ENCODE measurements at regions not wholly inside any gene's neighbourhood (a gene's known extent, or its start where the extent isn't known, plus 50 kb on each side); places are given as distances from the start of the nearest gene placed in this dataset.
"Not testable (repeated sequence)": the region's sequence is repeated elsewhere in the genome, so short reads cannot be mapped to it uniquely, and the experiment has no call there.

DNA sequence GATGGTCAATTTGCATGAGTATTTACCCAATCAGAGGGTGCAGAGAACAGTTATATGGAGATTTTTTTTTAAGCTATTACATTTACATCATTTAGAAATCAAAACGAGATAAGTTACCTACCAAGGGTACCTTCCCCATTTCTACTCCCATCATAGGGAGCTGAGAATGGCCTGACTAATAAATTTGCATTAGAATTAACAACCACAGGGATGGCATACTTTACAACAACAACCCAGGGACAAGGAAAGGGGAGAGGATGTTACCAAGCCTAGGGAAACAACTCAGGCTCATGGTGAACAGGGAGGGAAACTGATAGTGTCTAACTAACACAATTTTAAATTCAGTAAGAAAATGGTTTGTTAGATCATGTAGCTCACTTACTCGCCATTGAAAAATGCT is 105.8 kb upstream of the ZNF658 start:
- H3K27ac ChIP-seq; DNase-seq; H3K27me3 ChIP-seq (replicated peaks); in situ Hi-C loops (cut with HindIII; ENCODE audit: low pct_ligation_motif_present, low sequenced_read_pairs); H3K36me3 ChIP-seq (replicated peaks); H3K4me3 ChIP-seq (ENCODE audit: low read depth, low read length): not testable (repeated sequence)

DNA sequence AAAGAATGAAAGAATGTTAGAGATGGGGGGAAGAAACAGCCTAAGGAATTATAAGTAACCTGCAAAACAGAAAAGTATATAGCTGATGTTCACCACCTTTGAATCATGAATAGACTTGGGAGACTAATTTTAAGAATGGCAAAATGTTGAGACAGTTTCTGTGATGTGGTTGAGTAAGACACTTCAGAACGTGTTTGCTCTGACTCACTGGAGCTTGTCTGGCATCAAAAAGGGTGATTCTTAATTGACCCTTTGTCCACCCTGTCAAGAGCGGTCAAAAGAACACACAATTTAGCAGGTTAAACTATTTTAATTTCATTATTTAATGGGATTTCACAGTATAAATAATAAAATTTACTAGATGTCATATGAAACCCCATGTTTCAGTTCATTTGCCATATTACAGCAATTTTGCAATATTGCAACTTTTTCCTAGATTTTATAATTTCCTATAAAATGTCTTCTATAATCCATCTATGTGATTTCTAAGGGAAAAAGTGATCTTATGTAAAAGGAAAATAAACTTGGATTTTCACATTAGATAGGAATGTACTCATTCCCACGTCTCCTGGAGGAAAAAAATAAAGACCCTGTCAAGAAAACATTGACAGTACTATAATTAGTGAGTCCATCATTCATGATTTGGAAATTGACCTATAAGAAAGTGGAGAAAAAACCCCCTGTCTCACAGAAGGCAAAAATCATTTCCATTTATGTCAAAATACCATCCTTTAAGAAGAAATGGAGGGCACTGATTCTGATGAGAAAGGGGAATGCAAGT is 104.6 kb upstream of the ZNF658 start:
- in situ Hi-C loops (cut with HindIII; ENCODE audit: low pct_ligation_motif_present, low sequenced_read_pairs); H3K27ac ChIP-seq; H3K36me3 ChIP-seq (replicated peaks); DNase-seq; H3K27me3 ChIP-seq (replicated peaks); H3K4me3 ChIP-seq (ENCODE audit: low read depth, low read length): not testable (repeated sequence)

DNA sequence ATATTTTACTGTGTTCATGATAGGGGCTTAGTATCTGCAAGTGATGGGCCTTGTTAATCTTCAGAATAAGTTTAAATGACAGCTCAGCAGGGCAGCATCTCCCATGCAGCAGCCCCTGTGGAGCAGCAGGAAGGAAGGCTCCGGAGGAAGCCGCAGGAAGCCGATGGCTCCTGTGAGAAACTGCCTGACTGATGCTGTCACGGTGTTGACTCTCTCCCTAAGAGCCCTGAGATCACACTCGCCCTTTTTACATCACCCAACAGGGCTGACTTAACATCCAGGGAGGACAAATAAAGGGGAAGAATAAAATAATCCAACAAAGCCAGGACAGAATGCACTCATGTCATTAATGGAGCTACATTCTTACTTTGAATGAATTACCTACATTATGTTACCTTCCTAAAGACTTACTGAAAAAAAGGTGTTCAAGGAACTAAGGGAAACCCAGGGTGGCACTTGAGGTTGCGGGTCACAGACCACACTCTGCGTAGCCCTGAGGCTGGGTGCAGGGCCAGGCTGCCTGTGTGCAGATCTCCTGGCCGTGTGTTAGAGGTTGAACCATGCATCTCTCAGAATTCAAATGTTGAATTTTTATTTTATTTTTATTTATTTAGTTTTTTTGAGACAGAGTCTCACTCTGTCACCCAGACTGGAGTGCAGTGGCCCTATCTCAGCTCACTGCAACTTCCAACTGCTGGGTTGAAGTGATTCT is 102.5 kb upstream of the ZNF658 start:
- H3K4me3 ChIP-seq (ENCODE audit: low read depth, low read length); H3K36me3 ChIP-seq (replicated peaks); in situ Hi-C loops (cut with HindIII; ENCODE audit: low pct_ligation_motif_present, low sequenced_read_pairs); H3K27me3 ChIP-seq (replicated peaks): not testable (repeated sequence)
- peak overlapping the region; percentile 64 for H3K27ac ChIP-seq
- peak; percentile 84 for DNase-seq

DNA sequence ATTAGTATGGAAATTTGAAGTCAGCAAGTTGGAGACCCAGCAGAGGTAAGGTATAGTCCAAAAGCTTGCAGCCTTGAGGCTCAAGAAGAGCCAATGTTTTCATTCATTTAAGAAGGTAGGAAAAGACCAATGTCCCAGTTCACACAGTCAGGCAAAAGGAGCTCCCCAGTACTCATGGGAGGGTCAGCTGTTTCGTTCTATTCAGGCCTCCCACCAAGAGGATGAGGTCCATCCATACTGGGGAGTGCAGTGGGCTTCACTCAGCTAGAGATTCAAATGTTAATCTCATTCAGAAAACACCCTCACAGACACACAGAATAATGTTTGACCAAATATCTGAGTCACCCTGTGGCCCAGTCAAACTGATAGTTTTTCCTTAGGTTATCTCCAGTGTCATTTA is 96.9 kb upstream of the ZNF658 start:
- H3K27ac ChIP-seq; H3K27me3 ChIP-seq (replicated peaks); in situ Hi-C loops (cut with HindIII; ENCODE audit: low pct_ligation_motif_present, low sequenced_read_pairs); H3K36me3 ChIP-seq (replicated peaks); H3K4me3 ChIP-seq (ENCODE audit: low read depth, low read length); DNase-seq: not testable (repeated sequence)

DNA sequence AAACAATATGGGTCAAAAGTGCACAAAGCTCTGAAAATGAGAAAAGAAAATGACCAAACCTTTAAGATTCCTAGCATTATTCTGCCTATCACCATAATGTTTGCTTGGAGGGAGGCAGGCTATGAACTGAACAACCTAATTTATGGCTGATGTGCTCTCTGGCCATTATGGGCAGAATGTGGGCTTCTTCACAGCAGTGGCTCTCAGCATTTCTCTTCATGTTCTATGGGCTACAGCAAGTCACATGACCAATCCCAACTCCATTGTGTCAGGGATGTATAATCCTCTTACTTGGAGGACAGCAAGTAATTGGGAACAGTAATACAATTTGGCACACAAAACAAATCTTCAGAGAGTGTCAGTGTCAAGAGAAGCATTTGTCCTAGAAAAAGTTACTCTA is 90.3 kb upstream of the ZNF658 start:
- H3K36me3 ChIP-seq (replicated peaks); H3K27ac ChIP-seq; in situ Hi-C loops (cut with HindIII; ENCODE audit: low pct_ligation_motif_present, low sequenced_read_pairs); H3K27me3 ChIP-seq (replicated peaks); DNase-seq; H3K4me3 ChIP-seq (ENCODE audit: low read depth, low read length): not testable (repeated sequence)

DNA sequence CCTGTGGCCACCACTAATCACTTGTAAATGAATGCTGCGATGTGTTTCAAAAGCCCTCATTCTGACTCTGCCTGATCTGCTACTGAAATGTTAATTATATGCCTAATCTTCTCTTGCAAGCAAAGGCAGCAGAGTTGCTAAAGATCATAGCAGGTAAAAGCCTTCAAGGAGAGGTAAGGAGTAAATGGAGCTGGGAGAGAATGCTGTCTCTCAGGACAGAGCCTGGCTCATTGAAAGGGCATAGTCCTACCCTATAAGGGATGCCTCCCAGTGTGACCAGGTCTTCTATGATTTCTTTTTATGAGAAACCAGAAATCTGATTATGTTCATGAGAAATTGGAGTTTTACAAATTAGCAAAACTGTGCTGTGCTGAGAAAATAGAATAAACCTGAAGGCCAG is 88.2 kb upstream of the ZNF658 start:
- in situ Hi-C loops (cut with HindIII; ENCODE audit: low pct_ligation_motif_present, low sequenced_read_pairs) = not testable (repeated sequence)

DNA sequence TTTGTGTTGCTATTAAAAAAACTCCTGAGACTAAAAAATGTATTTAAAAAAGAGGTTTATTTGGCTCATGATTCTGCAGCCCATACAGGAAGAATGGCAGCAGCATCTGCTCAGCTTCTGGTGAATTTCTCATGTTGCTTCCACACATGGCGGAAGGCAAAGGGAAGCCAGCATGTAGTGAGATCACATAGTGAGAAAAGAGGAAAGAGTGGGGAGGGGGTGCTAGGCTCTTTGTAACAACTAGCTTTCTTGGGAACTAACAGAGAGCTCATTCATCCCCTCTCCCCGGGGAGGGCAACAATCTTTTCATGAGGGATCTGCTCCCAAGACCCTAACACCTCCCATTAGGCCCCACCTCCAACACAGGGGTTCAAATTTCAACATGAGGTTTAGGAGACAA is 87.6 kb upstream of the ZNF658 start:
- DNase-seq; in situ Hi-C loops (cut with HindIII; ENCODE audit: low pct_ligation_motif_present, low sequenced_read_pairs); H3K36me3 ChIP-seq (replicated peaks); H3K27me3 ChIP-seq (replicated peaks); H3K27ac ChIP-seq; H3K4me3 ChIP-seq (ENCODE audit: low read depth, low read length): not testable (repeated sequence)

More for the DNA sequence above, 88.2 kb upstream of the ZNF658 start:
- H3K36me3 ChIP-seq (replicated peaks); H3K4me3 ChIP-seq (ENCODE audit: low read depth, low read length); H3K27me3 ChIP-seq (replicated peaks); DNase-seq; H3K27ac ChIP-seq: not testable (repeated sequence)

DNA sequence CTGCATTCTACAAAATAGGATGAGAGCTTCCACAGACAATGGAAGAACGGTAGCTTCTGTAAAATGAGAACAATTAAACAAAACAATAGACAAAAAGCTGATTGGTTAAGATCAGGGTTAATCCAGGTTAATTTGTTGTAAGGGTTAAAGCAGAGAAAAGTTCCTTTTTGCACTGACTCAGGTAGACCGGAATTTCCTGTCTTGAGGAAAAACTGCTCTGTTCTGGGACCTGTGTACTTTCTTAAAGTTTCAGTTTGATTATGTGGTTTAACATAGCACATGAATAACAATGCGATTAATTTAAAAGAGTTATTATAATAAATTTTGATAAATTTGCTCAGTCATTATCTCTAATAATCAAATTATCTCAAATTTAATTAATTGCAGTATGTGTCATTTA is 86.5 kb upstream of the ZNF658 start:
- H3K27ac ChIP-seq; H3K27me3 ChIP-seq (replicated peaks); H3K36me3 ChIP-seq (replicated peaks); DNase-seq; H3K4me3 ChIP-seq (ENCODE audit: low read depth, low read length); in situ Hi-C loops (cut with HindIII; ENCODE audit: low pct_ligation_motif_present, low sequenced_read_pairs): not testable (repeated sequence)

DNA sequence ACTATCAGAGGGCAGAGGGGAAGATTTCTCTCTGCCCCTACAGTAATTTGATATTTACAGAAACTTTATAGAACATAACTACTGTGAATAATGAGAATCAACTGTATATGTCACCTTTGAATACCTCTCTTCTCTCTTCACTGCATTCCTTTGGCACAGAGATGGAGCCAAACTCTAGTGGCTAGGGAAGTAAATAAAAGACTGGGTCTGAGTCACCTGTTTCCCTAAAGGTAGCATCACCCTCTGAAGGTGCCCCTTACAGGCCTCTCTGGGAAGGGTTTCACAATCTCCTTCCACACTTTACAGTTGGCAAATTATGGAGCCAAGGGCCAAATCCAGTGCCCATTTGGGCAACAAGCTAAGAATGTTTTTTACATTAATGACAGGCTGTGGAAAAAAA is 81.0 kb upstream of the ZNF658 start:
- H3K4me3 ChIP-seq (ENCODE audit: low read depth, low read length); H3K27me3 ChIP-seq (replicated peaks); in situ Hi-C loops (cut with HindIII; ENCODE audit: low pct_ligation_motif_present, low sequenced_read_pairs); H3K36me3 ChIP-seq (replicated peaks); DNase-seq; H3K27ac ChIP-seq: not testable (repeated sequence)

DNA sequence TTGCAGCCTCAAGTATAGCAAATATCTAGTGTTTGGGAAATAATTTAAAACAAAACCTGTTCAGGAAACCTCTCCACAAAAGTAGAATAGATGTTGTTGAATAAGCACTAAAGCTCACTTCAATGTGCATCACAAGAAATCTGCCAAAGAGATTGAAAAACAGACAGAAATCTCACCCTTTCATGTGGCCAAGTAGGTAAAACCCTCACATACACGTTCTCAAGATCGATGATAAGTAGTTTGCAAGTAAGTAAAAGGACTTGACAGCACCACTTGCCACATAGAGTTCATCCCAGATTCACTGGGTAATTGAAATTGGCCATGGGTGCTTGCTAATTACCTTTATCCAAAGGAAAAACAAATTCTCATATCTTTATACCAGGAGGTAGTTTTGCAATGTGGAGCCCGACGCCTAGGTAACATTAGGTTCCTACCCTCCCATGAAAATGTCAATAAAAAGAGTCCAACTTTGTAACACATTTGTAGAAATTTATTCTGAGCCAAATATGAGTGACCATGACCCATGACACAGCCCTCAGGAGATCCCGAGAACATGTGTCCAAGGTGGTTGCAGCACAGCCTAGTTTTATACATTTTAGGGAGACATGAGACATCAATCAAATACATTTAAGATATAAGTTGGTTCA is 80.4 kb upstream of the ZNF658 start:
- H3K4me3 ChIP-seq (ENCODE audit: low read depth, low read length); in situ Hi-C loops (cut with HindIII; ENCODE audit: low pct_ligation_motif_present, low sequenced_read_pairs); H3K27ac ChIP-seq: not testable (repeated sequence)

DNA sequence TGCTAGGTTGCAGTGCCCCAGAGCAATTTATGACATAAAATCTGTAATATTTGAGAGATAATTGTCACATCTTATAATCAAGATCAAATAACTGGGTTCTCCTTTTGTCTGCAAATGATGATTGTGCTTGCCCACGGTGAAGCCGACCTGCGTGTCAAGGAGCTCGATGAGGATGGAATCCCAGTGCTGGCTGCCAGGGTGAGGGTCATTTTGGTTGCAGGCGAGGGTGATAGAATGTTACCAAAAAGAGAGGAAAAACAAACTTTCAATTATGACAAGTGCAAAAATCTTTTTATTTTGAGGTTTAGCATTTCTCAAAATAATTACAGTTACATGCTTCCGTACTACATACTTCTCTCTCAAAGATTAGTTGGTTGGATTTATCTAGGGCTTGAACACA is 76.4 kb upstream of the ZNF658 start:
- in situ Hi-C loops (cut with HindIII; ENCODE audit: low pct_ligation_motif_present, low sequenced_read_pairs); DNase-seq; H3K27ac ChIP-seq; H3K36me3 ChIP-seq (replicated peaks); H3K4me3 ChIP-seq (ENCODE audit: low read depth, low read length); H3K27me3 ChIP-seq (replicated peaks): not testable (repeated sequence)

More for the DNA sequence above, 80.4 kb upstream of the ZNF658 start:
- DNase-seq; H3K36me3 ChIP-seq (replicated peaks); H3K27me3 ChIP-seq (replicated peaks): not testable (repeated sequence)

DNA sequence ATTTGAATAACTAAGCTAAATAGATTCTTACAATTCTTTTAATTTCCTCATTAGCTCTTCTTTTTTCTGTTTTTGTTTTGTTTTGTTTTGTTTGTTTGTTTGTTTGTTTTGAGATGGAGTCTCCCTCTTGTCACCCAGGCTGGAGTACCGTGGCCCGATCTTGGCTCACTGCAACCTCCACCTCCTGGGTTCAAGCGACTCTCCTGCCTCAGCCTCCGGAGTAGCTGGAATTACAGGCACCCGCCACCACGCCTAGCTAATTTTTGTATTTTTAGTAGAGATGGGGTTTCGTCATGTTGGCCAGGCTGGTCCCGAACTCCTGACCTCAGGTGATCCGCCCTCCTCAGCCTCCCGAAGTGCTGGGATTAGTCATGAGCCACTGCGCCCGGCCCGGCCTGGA is 70.7 kb upstream of the ZNF658 start:
- in situ Hi-C loops (cut with HindIII; ENCODE audit: low pct_ligation_motif_present, low sequenced_read_pairs) = not testable (repeated sequence)

DNA sequence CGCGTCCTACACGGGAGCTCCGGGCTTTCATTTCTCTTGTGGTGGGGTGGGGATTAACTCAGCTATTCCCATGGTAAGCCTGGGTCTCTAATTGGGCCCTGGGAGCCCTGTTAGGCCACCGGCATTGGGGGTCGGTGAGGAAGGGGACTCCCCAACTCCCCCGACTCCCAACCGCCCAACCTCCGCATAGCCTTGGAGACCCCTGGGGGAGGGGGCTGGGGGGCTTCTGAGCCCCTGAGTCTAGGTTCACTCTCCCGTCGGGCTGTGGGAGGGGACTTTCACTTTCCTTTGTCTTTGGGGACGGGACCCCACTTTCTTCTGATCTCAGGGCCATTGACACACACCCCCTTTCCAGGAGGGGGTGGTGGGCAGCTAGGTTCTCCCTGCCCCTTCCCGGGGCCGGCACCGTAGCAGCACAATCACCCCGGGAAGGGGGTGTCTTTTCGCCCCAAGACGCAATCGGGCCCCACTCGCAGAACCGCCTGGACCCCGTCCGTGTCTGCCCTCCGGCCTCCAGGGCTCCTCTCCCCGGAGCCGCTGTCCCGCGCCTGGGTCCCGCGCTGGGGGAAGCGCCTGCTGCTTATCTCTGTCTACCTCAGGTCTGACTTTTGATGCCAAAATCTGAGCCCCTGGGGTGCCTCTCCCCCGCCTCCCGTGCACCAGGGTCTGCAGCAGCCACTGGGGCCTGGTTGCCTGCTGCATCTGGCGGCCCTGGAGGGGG is 69.6 kb upstream of the ZNF658 start:
- H3K27ac ChIP-seq; H3K4me3 ChIP-seq (ENCODE audit: low read depth, low read length); H3K36me3 ChIP-seq (replicated peaks); DNase-seq; H3K27me3 ChIP-seq (replicated peaks); in situ Hi-C loops (cut with HindIII; ENCODE audit: low pct_ligation_motif_present, low sequenced_read_pairs): not testable (repeated sequence)

More for the DNA sequence above, 70.7 kb upstream of the ZNF658 start:
- not testable (repeated sequence) for DNase-seq; H3K4me3 ChIP-seq (ENCODE audit: low read depth, low read length); H3K27me3 ChIP-seq (replicated peaks); H3K36me3 ChIP-seq (replicated peaks); H3K27ac ChIP-seq

DNA sequence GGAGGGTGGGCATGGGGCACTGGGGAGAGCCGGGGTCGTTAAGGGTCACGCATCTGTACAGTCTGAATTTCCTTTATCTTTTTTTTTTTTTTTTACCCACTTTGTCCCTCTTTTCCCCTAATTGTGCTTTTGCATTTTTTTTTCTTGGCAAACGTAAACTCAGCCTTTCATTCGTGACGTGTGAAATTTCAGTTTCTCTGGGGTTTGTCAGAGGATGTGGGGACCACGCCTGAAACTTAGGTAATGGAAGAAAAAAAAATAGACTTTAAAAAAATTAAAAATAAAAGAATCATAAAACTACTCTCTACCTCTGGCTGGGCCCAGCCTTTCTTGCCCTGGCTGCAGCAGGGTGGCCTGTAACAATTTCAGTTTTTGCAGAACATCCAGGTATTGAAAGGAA is 68.3 kb upstream of the ZNF658 start:
- H3K36me3 ChIP-seq (replicated peaks); in situ Hi-C loops (cut with HindIII; ENCODE audit: low pct_ligation_motif_present, low sequenced_read_pairs); H3K27me3 ChIP-seq (replicated peaks); H3K4me3 ChIP-seq (ENCODE audit: low read depth, low read length); H3K27ac ChIP-seq; DNase-seq: not testable (repeated sequence)
